ENCODE measurements at regions not wholly inside any gene's neighbourhood (a gene's known extent, or its start where the extent isn't known, plus 50 kb on each side); places are given as distances from the start of the nearest gene placed in this dataset.
"Not testable (repeated sequence)": the region's sequence is repeated elsewhere in the genome, so short reads cannot be mapped to it uniquely, and the experiment has no call there.

DNA sequence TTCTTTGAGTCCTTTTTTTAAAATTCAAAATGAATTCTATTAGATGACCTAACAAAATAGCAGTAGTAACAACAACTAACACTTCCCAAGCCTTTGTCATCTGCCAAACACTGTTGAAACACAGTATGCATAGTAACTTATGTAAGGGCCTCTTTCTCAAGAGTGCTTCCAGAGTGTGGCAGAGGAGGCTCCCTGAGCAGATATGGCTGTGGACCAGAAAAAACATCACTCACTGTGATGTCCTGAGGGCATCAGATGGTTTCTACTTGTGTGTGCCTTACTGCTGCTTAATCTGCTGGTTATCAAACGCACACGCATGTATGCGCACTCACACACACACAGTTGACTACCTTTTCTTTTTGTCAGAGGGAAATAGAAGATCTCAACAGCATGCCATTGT lies 110.8 kb downstream of the DLEU7 start:
- Mint-ChIP-seq H3K27ac (no peak overlapping the region), H3K27me3 (peaks cover 2% of the 10 kb centered on the region), H3K4me1 (peaks cover 17% of the 10 kb centered on the region), H3K9me3 (peaks cover 9% of the 10 kb centered on the region), H3K4me3 (no peak overlapping the region), H3K36me3 (peaks cover 15% of the 10 kb centered on the region)
- ATAC-seq (ENCODE audit: low read depth) (no peak), DNase-seq (no peak)
- POLR2A ChIA-PET, result interaction anchor here (1.2 kb wide), 1 partner anchor 19 kb away, joined by 4 read pairs; no protein-coding TSS in a partner anchor

DNA sequence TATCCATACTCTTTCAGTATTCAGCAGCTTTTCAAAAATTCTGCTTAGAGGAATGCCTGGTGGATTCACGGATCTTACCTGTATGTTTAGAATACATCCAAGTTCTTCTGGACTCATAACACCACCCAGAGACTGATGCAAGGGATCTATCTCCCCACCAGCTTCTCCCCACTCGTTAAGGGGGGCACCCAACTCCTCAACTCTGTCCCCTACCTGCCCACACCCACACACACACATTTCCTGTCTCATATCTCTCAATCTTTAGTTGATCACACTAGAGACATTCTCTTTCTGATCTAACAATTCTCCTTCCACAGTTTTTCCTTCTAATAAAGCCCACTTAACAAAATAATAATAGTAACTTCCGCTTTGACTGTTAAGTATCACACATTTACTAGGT lies 110.1 kb downstream of the DLEU7 start:
- peaks cover 18% of the 10 kb centered on the region for H3K4me1 Mint-ChIP-seq
- peaks cover 15% of the 10 kb centered on the region for H3K36me3 Mint-ChIP-seq
- POLR2A ChIA-PET, result interaction anchor here (1.2 kb wide), 1 partner anchor 19 kb away, joined by 4 read pairs; no protein-coding TSS in a partner anchor
- H3K27me3 Mint-ChIP-seq, result peaks cover 2% of the 10 kb centered on the region
- no peak overlapping the region for H3K4me3 Mint-ChIP-seq
- H3K27ac Mint-ChIP-seq, result no peak overlapping the region
- no peak for DNase-seq
- peaks cover 9% of the 10 kb centered on the region for H3K9me3 Mint-ChIP-seq
- peak; percentile 54 for ATAC-seq (ENCODE audit: low read depth)

DNA sequence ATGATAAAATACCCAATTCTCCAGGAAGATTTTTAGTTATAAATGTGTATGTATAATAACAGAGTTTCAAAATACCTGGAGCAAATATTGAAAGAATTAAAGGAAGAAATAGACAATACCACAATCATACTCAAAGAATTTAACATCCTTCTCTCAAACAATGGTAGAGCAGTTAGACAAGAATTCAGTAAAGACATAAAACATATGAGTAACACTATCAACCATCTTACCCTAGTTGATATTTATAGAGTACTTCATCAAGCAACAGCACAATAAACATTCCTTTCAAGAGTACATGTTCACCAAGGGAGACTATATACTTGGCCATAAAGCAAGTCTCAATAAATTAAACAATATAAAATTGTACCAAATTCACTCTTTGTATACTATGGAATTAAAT lies 108.4 kb downstream of the DLEU7 start:
- Mint-ChIP-seq H3K27ac (no peak overlapping the region), H3K27me3 (peaks cover 6% of the 10 kb centered on the region), H3K4me3 (no peak overlapping the region), H3K9me3 (peaks cover 4% of the 10 kb centered on the region), H3K36me3 (peaks cover 14% of the 10 kb centered on the region), H3K4me1 (peaks cover 23% of the 10 kb centered on the region)
- POLR2A ChIA-PET, result no interaction called here
- no peak for DNase-seq
- no peak for ATAC-seq (ENCODE audit: low read depth)

DNA sequence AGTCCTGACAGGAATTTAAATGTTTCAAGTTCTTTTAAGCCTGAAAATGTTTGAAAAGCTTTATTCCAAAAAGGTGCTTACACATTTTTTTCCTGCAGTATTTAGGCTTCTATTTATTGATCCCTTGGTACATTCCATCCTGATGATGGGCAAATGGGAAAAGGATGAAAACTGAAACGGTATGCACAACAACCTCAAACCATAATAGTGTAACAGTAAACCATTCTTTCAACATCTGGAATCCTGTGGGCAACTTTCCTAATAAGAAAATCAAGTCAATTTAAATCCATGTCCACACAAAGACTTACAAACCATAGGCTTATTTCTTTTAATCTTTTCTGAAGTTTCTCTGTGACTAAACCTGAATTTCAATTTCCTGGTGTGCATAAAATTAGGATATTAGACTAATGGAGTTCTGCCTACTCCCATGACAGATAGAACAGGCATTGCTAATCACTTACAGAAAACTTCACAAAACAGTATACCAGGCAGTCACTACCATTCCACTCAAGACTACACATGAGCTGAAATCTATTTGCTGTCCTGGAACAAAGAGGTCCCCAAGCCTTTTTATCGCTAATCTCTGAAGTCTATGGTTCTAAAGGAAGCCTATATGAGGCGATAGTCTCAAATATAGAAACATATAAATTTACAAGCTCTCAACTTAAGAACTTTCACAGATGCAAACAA lies 103.3 kb downstream of the DLEU7 start:
- H3K4me1 Mint-ChIP-seq, result peaks cover 17% of the 10 kb centered on the region
- no peak for ATAC-seq (ENCODE audit: low read depth)
- no peak for DNase-seq
- H3K27me3 Mint-ChIP-seq, result peaks cover 16% of the 10 kb centered on the region
- peaks cover 8% of the 10 kb centered on the region for H3K36me3 Mint-ChIP-seq
- peaks cover 5% of the 10 kb centered on the region for H3K9me3 Mint-ChIP-seq
- no peak overlapping the region for H3K4me3 Mint-ChIP-seq
- H3K27ac Mint-ChIP-seq, result no peak overlapping the region
- POLR2A ChIA-PET, result no interaction called here

DNA sequence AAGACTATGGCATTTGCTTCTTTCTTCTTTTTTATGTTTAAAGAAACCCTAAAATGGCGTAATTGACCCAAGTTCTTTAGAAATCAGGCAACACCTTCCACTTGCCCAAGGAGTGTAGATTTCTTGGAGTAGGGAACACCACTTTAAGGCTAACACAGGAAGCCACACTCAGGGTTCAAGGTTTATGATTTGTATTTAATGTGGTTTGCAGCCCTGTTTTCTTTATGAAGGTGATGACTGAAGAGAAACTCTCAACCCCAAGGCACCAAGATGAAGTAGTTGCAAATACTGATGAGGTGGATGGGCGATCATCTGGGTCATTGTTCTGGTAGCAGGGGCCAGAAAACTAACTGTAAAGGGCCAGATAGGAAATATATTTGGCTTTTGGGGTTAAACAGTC lies 101.1 kb downstream of the DLEU7 start:
- peaks cover 13% of the 10 kb centered on the region for H3K27me3 Mint-ChIP-seq
- peaks cover 6% of the 10 kb centered on the region for H3K9me3 Mint-ChIP-seq
- POLR2A ChIA-PET, result no interaction called here
- H3K27ac Mint-ChIP-seq, result no peak overlapping the region
- peaks cover 17% of the 10 kb centered on the region for H3K4me1 Mint-ChIP-seq
- no peak for DNase-seq
- no peak overlapping the region for H3K4me3 Mint-ChIP-seq
- H3K36me3 Mint-ChIP-seq, result peaks cover 9% of the 10 kb centered on the region
- no peak for ATAC-seq (ENCODE audit: low read depth)

DNA sequence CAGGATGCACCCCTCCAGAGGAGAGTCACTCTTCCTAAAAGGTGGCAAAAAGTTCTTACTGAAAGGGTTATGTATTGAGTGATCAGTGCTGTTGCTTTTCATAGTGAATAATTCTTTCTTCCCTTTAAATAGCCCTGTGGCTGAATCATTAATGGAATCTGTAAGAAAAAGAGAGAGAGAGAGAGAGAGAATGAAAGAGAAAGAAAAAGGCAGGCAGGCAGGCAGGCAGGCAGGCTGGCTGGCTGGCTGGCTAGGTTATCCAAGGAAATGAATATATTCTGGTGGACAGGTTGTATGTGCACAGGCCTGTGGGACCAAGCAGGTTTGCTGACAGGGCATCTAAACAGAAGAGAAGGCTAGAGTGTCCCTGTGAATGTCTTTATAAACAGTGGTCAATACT lies 100.5 kb downstream of the DLEU7 start:
- H3K27ac Mint-ChIP-seq, result no peak overlapping the region
- no peak for ATAC-seq (ENCODE audit: low read depth)
- peaks cover 9% of the 10 kb centered on the region for H3K36me3 Mint-ChIP-seq
- peak overlapping the region; percentile 0 for H3K4me3 Mint-ChIP-seq
- POLR2A ChIA-PET, result no interaction called here
- H3K27me3 Mint-ChIP-seq, result peaks cover 13% of the 10 kb centered on the region
- peaks cover 6% of the 10 kb centered on the region for H3K9me3 Mint-ChIP-seq
- no peak for DNase-seq
- H3K4me1 Mint-ChIP-seq, result peaks cover 17% of the 10 kb centered on the region

DNA sequence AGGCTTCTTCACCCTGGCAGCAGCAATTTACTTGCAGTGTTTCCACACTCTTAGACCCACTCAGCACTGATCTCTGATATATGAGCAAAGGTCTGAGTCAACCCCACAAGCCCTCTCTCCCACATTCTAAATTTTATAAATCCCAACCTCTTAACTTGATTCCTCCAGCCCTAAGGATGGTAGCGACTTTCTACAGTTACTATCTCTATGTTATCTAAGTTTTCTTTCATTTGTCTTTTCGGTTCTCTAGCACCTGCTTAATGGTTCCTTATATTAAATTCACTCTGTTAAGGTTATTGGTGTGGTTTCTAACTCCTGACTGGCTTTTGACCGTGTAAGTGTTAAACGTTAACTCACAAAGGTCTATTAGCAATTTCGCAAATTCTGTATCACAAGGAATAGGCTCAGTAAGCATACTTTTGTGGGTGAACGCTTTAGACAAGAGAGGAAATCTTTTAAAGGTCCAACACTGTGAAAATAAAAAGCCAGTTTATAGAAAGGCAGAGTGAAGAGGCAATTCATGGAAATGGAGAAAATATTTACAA lies 99.3 kb downstream of the DLEU7 start:
- H3K27me3 Mint-ChIP-seq, result peaks cover 13% of the 10 kb centered on the region
- H3K9me3 Mint-ChIP-seq, result peaks cover 6% of the 10 kb centered on the region
- peaks cover 12% of the 10 kb centered on the region for H3K4me1 Mint-ChIP-seq
- POLR2A ChIA-PET, result no interaction called here
- peaks cover 7% of the 10 kb centered on the region for H3K36me3 Mint-ChIP-seq
- H3K27ac Mint-ChIP-seq, result no peak overlapping the region
- ATAC-seq (ENCODE audit: low read depth), result no peak
- DNase-seq, result no peak
- H3K4me3 Mint-ChIP-seq, result no peak overlapping the region

DNA sequence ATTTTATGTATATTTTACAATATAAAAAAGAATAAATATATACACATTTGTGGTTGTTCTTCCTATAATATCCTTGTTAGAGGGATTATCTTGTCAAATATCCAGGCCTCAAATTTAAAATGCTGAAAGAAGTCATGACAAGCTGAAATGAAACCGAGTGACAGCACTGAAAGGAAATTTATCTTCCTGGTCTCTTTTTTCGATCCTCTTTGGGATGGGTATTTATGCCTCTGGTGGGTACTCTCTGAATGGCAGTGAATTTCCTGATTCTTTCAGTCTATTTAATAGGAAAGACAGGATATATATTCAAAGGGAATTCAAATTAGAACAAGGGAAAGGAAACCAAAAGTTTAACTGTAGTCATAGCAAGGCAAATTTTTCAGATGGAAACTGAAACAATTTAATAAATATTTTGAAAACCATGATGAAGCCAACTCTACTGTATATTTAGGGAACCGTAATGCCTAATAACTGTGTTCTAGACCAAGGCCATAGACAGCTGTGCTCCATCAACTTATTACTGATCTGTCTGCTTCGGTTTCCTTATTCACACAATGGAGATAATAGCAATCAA lies 97.9 kb downstream of the DLEU7 start:
- DNase-seq (no peak), ATAC-seq (ENCODE audit: low read depth) (no peak)
- no peak overlapping the region for H3K27ac Mint-ChIP-seq
- peaks cover 12% of the 10 kb centered on the region for H3K4me1 Mint-ChIP-seq
- POLR2A ChIA-PET, result no interaction called here
- peaks cover 15% of the 10 kb centered on the region for H3K27me3 Mint-ChIP-seq
- no peak overlapping the region for H3K4me3 Mint-ChIP-seq
- H3K36me3 Mint-ChIP-seq, result peaks cover 7% of the 10 kb centered on the region
- H3K9me3 Mint-ChIP-seq, result peaks cover 8% of the 10 kb centered on the region

DNA sequence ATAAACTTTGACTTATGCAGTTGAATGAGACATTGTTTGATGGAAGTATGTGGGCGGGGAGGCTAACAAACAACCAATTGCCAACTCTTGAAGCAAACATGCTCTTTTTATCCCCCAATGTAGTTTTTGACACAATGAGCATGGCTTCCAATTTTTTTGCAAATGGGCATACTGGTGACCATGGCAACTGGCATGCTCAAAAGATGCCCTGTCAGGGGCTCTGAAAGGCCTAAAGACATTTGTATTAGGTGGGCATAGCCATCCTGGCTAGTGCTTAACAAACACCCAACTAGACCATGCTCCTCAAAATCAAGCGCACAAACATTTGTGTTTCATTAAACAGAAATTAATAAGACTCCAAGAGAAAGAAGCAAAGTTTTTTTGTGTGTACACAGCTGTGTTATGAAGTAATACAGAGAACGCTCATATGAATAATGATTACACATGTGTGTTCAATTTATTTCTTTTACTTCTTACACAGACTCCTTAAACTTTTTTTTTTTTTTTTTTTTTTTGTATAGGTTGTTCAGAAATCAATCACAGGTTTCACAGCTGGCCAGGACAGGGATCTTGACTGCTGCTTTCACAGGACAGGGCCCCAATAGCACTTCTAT lies 95.6 kb downstream of the DLEU7 start:
- peaks cover 11% of the 10 kb centered on the region for H3K27me3 Mint-ChIP-seq
- no peak overlapping the region for H3K4me3 Mint-ChIP-seq
- ATAC-seq (ENCODE audit: low read depth), result no peak
- DNase-seq, result no peak
- peaks cover 5% of the 10 kb centered on the region for H3K9me3 Mint-ChIP-seq
- peaks cover 5% of the 10 kb centered on the region for H3K4me1 Mint-ChIP-seq
- H3K36me3 Mint-ChIP-seq, result peaks cover 2% of the 10 kb centered on the region
- POLR2A ChIA-PET, result interaction anchor here (0.6 kb wide), 1 partner anchor 605 kb away, joined by 4 read pairs; no protein-coding TSS in a partner anchor
- no peak overlapping the region for H3K27ac Mint-ChIP-seq

DNA sequence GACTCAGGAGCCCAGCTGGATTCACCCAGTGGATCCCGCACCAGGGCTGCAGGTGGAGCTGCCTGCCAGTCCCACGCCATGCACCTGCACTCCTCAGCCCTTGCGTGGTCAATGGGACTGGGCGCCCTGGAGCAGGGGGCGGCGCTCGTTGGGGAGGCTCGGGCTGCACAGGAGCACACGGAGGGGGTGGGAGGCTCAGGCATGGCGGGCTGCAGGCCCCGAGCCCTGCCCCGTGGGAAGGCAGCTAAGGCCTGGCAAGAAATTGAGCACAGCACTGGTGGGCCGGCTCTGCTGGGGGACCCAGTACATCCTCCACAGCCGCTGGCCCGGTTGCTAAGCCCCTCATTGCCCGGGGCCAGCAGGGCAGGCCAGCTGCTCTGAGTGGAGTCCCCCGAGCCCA lies 90.3 kb downstream of the DLEU7 start:
- H3K4me3 Mint-ChIP-seq; POLR2A ChIA-PET; DNase-seq; H3K36me3 Mint-ChIP-seq; ATAC-seq (ENCODE audit: low read depth); H3K4me1 Mint-ChIP-seq; H3K9me3 Mint-ChIP-seq; H3K27ac Mint-ChIP-seq: not testable (repeated sequence)
- H3K27me3 Mint-ChIP-seq, result peaks cover 14% of the 10 kb centered on the region

DNA sequence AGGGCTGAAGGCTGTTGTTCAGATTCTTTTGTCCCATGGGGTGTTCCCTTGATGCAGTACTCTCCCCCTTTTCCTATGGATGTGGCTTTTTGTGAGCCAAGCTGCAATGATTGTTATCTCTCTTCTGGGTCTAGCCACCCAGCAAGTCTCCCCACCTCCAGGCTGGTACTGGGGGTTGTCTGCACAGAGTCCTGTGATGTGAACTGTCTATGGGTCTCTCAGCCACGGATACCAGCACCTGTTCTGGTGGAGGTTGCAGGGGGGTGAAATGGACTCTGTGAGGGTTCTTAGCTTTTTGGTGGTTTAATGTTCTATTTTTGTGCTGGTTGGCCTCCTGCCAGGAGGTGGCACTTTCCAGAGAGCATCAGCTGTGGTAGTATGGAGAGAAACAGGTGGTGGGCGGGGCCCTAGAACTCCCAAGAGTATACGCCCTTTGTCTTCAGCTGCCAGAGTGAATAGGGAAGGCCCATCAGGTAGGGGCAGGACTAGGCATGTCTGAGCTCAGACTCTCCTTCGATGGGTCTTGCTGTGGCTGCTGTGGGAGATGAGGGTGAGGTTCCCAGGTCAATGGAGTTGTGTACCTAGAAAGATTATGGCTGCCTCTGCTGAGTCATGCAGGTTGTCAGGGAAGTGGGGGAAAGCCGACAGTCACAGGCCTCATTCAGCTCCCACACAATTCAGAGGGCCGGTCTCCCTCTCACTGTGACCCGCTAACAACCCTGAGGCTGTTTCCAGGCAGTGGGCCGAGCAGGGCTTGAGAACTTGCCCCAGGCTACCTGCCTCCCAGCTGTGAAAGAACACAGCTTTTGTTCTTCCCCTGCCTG lies 87.4 kb downstream of the DLEU7 start:
- POLR2A ChIA-PET, result not testable (repeated sequence)

DNA sequence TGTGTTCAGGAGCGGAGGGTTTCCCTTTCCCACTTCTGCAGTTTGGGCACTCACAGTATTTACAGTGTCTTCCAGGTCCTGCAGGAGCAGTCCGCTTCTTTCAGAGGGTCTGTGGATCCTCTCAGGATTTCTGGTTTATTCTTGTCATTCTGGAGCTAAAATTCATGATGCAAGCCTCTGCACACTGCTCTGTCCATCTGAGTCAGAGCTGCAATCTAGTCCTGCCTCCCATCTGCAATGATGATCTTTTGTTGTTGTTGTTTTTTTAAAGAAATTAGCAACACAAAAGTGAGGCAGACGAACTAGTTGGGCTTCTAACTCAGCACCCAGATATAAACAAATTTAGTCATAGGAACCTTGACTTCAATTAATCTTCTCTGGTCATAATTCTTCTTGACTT lies 86.5 kb downstream of the DLEU7 start:
- H3K36me3 Mint-ChIP-seq, result no peaks in the 10 kb centered on the region
- H3K4me1 Mint-ChIP-seq, result peaks cover 9% of the 10 kb centered on the region
- no peaks in the 10 kb centered on the region for H3K9me3 Mint-ChIP-seq
- H3K27ac Mint-ChIP-seq, result no peak overlapping the region
- no peak overlapping the region for H3K4me3 Mint-ChIP-seq
- no peak for ATAC-seq (ENCODE audit: low read depth)
- no peak for DNase-seq
- POLR2A ChIA-PET, result no interaction called here
- H3K27me3 Mint-ChIP-seq, result peaks cover 3% of the 10 kb centered on the region

More for the DNA sequence above, 87.4 kb downstream of the DLEU7 start:
- not testable (repeated sequence) for H3K27me3 Mint-ChIP-seq; H3K36me3 Mint-ChIP-seq; DNase-seq; ATAC-seq (ENCODE audit: low read depth); H3K9me3 Mint-ChIP-seq; H3K4me3 Mint-ChIP-seq; H3K4me1 Mint-ChIP-seq
- peak overlapping the region; percentile 56 for H3K27ac Mint-ChIP-seq

DNA sequence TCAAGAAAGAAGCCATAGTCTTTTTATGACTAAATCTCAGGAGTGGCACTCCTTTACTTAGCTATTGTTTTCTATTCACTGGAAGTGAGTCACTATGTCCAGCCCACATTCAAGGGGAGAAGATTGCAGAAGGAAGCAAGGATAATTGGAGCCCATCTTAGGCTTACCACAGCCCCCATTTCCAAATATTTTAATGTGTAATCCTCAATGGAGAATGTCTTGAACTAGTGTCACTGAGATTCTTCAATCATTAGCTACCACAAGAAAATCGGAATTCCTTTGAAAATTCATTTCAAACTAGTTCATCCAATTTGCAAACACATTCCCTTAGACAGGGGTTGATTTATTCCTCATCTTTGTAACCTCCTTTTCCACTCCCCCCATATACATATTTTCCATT lies 84.7 kb downstream of the DLEU7 start:
- Mint-ChIP-seq H3K27me3 (peaks cover 3% of the 10 kb centered on the region), H3K9me3 (no peaks in the 10 kb centered on the region), H3K27ac (no peak overlapping the region), H3K36me3 (no peaks in the 10 kb centered on the region), H3K4me1 (peaks cover 9% of the 10 kb centered on the region), H3K4me3 (no peak overlapping the region)
- no peak for DNase-seq
- no peak for ATAC-seq (ENCODE audit: low read depth)
- POLR2A ChIA-PET, result no interaction called here
